ENCODE measurements at regions not wholly inside any gene's neighbourhood (a gene's known extent, or its start where the extent isn't known, plus 50 kb on each side); places are given as distances from the start of the nearest gene placed in this dataset.

- Histone ChIP-seq H3K27ac (ENCODE audit: insufficient read depth, low read length) (no peak overlapping the region), H4K8ac (ENCODE audit: low read depth in 2 of 2, low read length in 2 of 2) (no peak overlapping the region), H3K23ac (ENCODE audit: low read depth, low read length) (no peak overlapping the region), H3K79me1 (ENCODE audit: low read depth in 1 of 2, low read length in 2 of 2) (peaks cover 5 to 56% of the 10 kb centered on the region in 2 experiments; a peak in 3 of 4 replicates), H2BK120ac (ENCODE audit: low read depth, low read length) (no peak overlapping the region), H2BK20ac (ENCODE audit: low read depth, low read length) (no peak overlapping the region), H2AK9ac (replicated peaks; ENCODE audit: low read depth, low read length, poor library complexity) (no peak overlapping the region), H2AFZ (replicated peaks; ENCODE audit: low read length, poor library complexity) (no peak overlapping the region), H3K4ac (ENCODE audit: low read depth, low read length) (no peak overlapping the region), H2AK5ac (ENCODE audit: low read depth, low read length) (no peak overlapping the region), H3K14ac (replicated peaks; ENCODE audit: low read depth, low read length) (no peak overlapping the region), H3K9me3 (ENCODE audit: control insufficient read depth, insufficient read depth, low read length) (no peaks in the 10 kb centered on the region), H3K36me3 (ENCODE audit: control insufficient read depth, insufficient read depth, low read length) (peaks cover 30% of the 10 kb centered on the region), H4K5ac (ENCODE audit: low read depth, low read length) (no peak overlapping the region), H3K27me3 (ENCODE audit: control insufficient read depth, insufficient read depth, low read length) (no peaks in the 10 kb centered on the region), H3K4me2 (ENCODE audit: low read depth, low read length) (no peak overlapping the region), H4K20me1 (ENCODE audit: insufficient read depth, low read length) (peaks cover 44% of the 10 kb centered on the region), H2BK5ac (ENCODE audit: low read depth, low read length, poor library complexity, severe bottlenecking) (no peak overlapping the region), H3K9ac (ENCODE audit: low read depth, low read length) (no peak overlapping the region), H3K4me3 (ENCODE audit: insufficient read depth, low read depth, low read length) (no peak overlapping the region), H4K91ac (ENCODE audit: insufficient read depth, low read depth, low read length) (no peak overlapping the region), H2BK15ac (ENCODE audit: low read depth, low read length) (no peak overlapping the region), H3K9me1 (ENCODE audit: insufficient read depth, low read length) (peaks cover 19% of the 10 kb centered on the region), H3K4me1 (ENCODE audit: control insufficient read depth, insufficient read depth, low read length) (peaks cover 46% of the 10 kb centered on the region), H3K18ac (ENCODE audit: low read depth, low read length) (no peak overlapping the region), H3K56ac (ENCODE audit: extremely low read depth, insufficient read depth, low read length) (no peak overlapping the region)
- in situ Hi-C loops (cut with MboI; ENCODE audit: low sequenced_read_pairs) (no loop called here), intact Hi-C loops (cut with micrococcal nuclease) (no loop called here), dilution Hi-C loops (cut with HindIII; ENCODE audit: low sequenced_read_pairs, unreplicated experiment) (no loop called here)
- POLR2A ChIA-PET (ENCODE audit: unreplicated experiment): no interaction called here
- WGBS, 2 experiments (ENCODE audit: extremely low coverage in 2 of 2, insufficient read length in 1 of 2): no CpG with 5 or more reads among the region's 8 CpGs
- CTCF ChIA-PET: no interaction called here
- TF ChIP-seq RFX5 (IDR thresholded peaks at IDR 0.05; ENCODE audit: low read depth, low read length): no peak
- TF ChIP-seq SMC3 (IDR thresholded peaks at IDR 0.05; ENCODE audit: low read depth, low read length): no peak
- TF ChIP-seq NFE2L2 (IDR thresholded peaks at IDR 0.05; ENCODE audit: low read depth, low read length): no peak
- no peak for TF ChIP-seq CTCF (conservative IDR thresholded peaks at IDR 0.05; ENCODE audit: low read depth, low read length)
- TF ChIP-seq CEBPB (IDR thresholded peaks at IDR 0.05; ENCODE audit: low read depth, low read length): no peak
- no peak for TF ChIP-seq USF2 (IDR thresholded peaks at IDR 0.05; ENCODE audit: low read depth, low read length)
- no peak for TF ChIP-seq MAFK (IDR thresholded peaks at IDR 0.05; ENCODE audit: low read depth, low read length)
- TF ChIP-seq RAD21 (IDR thresholded peaks at IDR 0.05; ENCODE audit: low read length): no peak
- TF ChIP-seq FOS (IDR thresholded peaks at IDR 0.05; ENCODE audit: low read depth, low read length): no peak
- TF ChIP-seq MAZ (IDR thresholded peaks at IDR 0.05; ENCODE audit: borderline replicate concordance, low read depth, low read length): no peak
- TF ChIP-seq POLR2A (IDR thresholded peaks at IDR 0.05; ENCODE audit: low read depth, low read length): no peak
- no peak for TF ChIP-seq BHLHE40 (IDR thresholded peaks at IDR 0.05; ENCODE audit: low read depth, low read length)
- TF ChIP-seq CHD1 (IDR thresholded peaks at IDR 0.05; ENCODE audit: low read depth, low read length): no peak
- no peak for TF ChIP-seq MXI1 (IDR thresholded peaks at IDR 0.05; ENCODE audit: borderline replicate concordance, low read depth, low read length)
- no peak for ATAC-seq (ENCODE audit: low read depth)
- BruUV-seq (replicated peaks): no TSS peak
- DNase-seq: no peak
These were observed 67.7 kb upstream of the PPARA start for GRCh38 chr22:46082633-46083032.

All from IMR-90 (cell line).